ENCODE measurements at regions not wholly inside any gene's neighbourhood (a gene's known extent, or its start where the extent isn't known, plus 50 kb on each side); places are given as distances from the start of the nearest gene placed in this dataset.
"Not testable (repeated sequence)": the region's sequence is repeated elsewhere in the genome, so short reads cannot be mapped to it uniquely, and the experiment has no call there.

DNA sequence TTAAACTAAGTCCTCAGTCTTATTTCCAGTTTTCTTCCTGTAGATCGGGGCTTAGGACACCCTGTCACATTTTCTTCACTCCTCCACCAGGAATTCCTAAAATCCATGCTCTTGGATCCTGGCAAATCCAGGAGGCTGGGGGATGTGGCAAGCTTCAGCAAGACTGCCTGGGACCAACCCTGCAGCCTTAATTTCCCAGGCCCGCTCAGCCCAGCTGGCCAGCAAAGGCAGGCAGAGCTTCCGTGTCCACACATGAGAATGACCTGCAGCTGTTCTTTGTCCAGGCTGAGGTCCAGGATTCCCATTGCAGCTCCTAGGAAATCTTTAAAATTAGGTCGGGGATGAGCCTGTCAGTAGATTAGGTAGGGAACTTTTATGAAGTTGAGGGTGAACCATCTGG lies 146.7 kb downstream of the OR4F15 start:
- CTCF ChIA-PET (ENCODE audit: low intra/inter-chr PET ratio, low total read pairs); BruUV-seq (replicated peaks); H2AFZ ChIP-seq (ENCODE audit: low read length); H3K4me3 ChIP-seq (replicated peaks in 1 of 3; ENCODE audit: insufficient read depth in 1 of 3, low read depth in 2 of 3, low read length in 3 of 3); H3K27ac ChIP-seq (ENCODE audit: extremely low read length, insufficient read depth, low read length); ATAC-seq; H3K9me3 ChIP-seq (ENCODE audit: low read length); POLR2A ChIA-PET; in situ Hi-C loops (cut with HindIII; ENCODE audit: extremely low pct_ligation_motif_present, low pct_unique_long_range_greater_than_20kb); H3K36me3 ChIP-seq (replicated peaks in 1 of 2; ENCODE audit: control insufficient read depth in 1 of 2, insufficient read depth in 2 of 2, low read length in 2 of 2); H4K20me1 ChIP-seq (ENCODE audit: insufficient read depth, low read length); H3K4me2 ChIP-seq (ENCODE audit: low read depth, low read length); FAIRE-seq; H3K9ac ChIP-seq (ENCODE audit: insufficient read depth, low read depth, low read length); H3K79me2 ChIP-seq (ENCODE audit: insufficient read depth, low read length); intact Hi-C loops (cut with micrococcal nuclease; ENCODE audit: unreplicated experiment); DNase-seq (ENCODE audit: low spot score); H3K4me1 ChIP-seq (ENCODE audit: insufficient read depth, low read length); H3K27me3 ChIP-seq (ENCODE audit: control insufficient read depth in 1 of 2, insufficient read depth in 2 of 2, low read length in 2 of 2): not testable (repeated sequence)
- 12% methylated on average over 3 of the region's 4 CpGs for WGBS (ENCODE audit: low lambda C conversion rate)

DNA sequence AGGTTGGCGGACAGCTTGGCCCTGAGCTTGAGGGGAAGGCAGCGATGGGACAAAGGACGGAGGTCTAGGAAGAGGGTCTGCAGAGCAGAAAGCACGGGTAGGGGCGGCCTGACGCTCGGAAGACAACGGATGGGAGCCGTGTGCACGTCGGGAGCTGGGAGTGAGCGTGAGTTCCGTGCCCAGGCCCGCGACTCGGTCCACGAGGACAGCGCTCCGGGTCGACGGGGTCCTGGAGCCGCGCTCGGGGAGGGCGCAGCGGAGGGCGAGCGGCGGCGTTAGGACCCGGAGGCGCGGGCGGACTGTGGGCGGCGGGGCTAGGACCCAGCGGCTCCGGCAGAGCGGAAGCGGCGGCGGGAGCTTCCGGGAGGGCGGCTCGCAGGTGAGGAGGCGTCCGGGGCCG lies 149.3 kb downstream of the OR4F15 start:
- intact Hi-C loops (cut with micrococcal nuclease; ENCODE audit: unreplicated experiment); H3K4me2 ChIP-seq (ENCODE audit: low read depth, low read length); H3K9me3 ChIP-seq (ENCODE audit: low read length); BruUV-seq (replicated peaks); POLR2A ChIA-PET; H3K79me2 ChIP-seq (ENCODE audit: insufficient read depth, low read length); H3K4me1 ChIP-seq (ENCODE audit: insufficient read depth, low read length); H3K4me3 ChIP-seq (replicated peaks in 1 of 3; ENCODE audit: insufficient read depth in 1 of 3, low read depth in 2 of 3, low read length in 3 of 3); H3K27me3 ChIP-seq (ENCODE audit: control insufficient read depth in 1 of 2, insufficient read depth in 2 of 2, low read length in 2 of 2); H3K27ac ChIP-seq (ENCODE audit: extremely low read length, insufficient read depth, low read length); DNase-seq (ENCODE audit: low spot score); CTCF ChIA-PET (ENCODE audit: low intra/inter-chr PET ratio, low total read pairs); H3K36me3 ChIP-seq (replicated peaks in 1 of 2; ENCODE audit: control insufficient read depth in 1 of 2, insufficient read depth in 2 of 2, low read length in 2 of 2); FAIRE-seq; H2AFZ ChIP-seq (ENCODE audit: low read length); in situ Hi-C loops (cut with HindIII; ENCODE audit: extremely low pct_ligation_motif_present, low pct_unique_long_range_greater_than_20kb); H3K9ac ChIP-seq (ENCODE audit: insufficient read depth, low read depth, low read length); ATAC-seq; H4K20me1 ChIP-seq (ENCODE audit: insufficient read depth, low read length): not testable (repeated sequence)
- WGBS (ENCODE audit: low lambda C conversion rate) = no CpG with 5 or more reads among the region's 48 CpGs

DNA sequence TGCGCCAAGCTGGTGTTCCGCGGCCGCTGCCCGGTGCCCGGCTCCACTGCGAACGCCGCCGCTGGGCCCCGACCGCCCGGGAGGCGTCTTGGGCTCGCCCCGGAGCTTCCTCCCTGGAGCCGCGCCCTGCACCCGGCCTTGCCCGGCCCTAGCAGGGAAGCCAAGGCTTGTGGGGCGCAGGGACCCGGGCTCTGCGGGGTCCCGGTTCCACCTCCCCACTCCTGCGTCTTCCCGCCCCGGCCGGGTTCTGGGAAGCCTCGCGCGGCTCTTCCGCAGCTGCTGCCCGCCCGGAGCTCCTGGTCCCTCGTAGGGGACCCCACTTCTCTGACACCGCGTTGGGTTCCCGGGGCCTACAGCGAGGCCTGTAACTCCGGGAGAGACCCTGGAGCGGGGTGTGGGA lies 149.8 kb downstream of the OR4F15 start:
- WGBS (ENCODE audit: low lambda C conversion rate) = no CpG with 5 or more reads among the region's 41 CpGs
- in situ Hi-C loops (cut with HindIII; ENCODE audit: extremely low pct_ligation_motif_present, low pct_unique_long_range_greater_than_20kb) = not testable (repeated sequence)

DNA sequence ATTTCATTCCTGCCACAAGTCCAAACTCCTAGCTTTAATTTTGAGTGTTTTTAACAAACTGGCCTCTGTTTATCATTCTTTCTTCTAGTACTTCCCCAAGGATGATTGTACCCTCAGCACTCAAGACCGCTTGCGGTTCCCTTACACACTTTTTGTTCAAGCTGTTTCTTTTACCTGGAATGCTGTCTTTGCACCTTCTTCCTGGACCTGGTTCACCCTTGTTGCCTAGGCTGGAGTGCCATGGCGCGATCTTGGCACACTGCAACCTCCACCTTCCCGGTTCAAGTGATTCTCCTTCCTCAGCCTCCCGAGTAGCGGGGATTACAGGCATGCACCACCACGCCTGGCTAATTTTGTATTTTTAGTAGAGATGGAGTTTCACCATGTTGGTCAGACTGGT lies 151.7 kb downstream of the OR4F15 start:
- CTCF ChIA-PET (ENCODE audit: low intra/inter-chr PET ratio, low total read pairs); H3K4me2 ChIP-seq (ENCODE audit: low read depth, low read length); BruUV-seq (replicated peaks); DNase-seq (ENCODE audit: low spot score); H3K27me3 ChIP-seq (ENCODE audit: control insufficient read depth in 1 of 2, insufficient read depth in 2 of 2, low read length in 2 of 2); intact Hi-C loops (cut with micrococcal nuclease; ENCODE audit: unreplicated experiment); H2AFZ ChIP-seq (ENCODE audit: low read length); in situ Hi-C loops (cut with HindIII; ENCODE audit: extremely low pct_ligation_motif_present, low pct_unique_long_range_greater_than_20kb); H3K9me3 ChIP-seq (ENCODE audit: low read length); FAIRE-seq; H4K20me1 ChIP-seq (ENCODE audit: insufficient read depth, low read length); H3K9ac ChIP-seq (ENCODE audit: insufficient read depth, low read depth, low read length); H3K4me3 ChIP-seq (replicated peaks in 1 of 3; ENCODE audit: insufficient read depth in 1 of 3, low read depth in 2 of 3, low read length in 3 of 3); H3K79me2 ChIP-seq (ENCODE audit: insufficient read depth, low read length); H3K36me3 ChIP-seq (replicated peaks in 1 of 2; ENCODE audit: control insufficient read depth in 1 of 2, insufficient read depth in 2 of 2, low read length in 2 of 2); POLR2A ChIA-PET; H3K4me1 ChIP-seq (ENCODE audit: insufficient read depth, low read length); H3K27ac ChIP-seq (ENCODE audit: extremely low read length, insufficient read depth, low read length); ATAC-seq: not testable (repeated sequence)
- WGBS (ENCODE audit: low lambda C conversion rate) = 97% methylated on average over 8 of the region's 8 CpGs

More for the DNA sequence above, 149.8 kb downstream of the OR4F15 start:
- FAIRE-seq; H3K27me3 ChIP-seq (ENCODE audit: control insufficient read depth in 1 of 2, insufficient read depth in 2 of 2, low read length in 2 of 2); H3K27ac ChIP-seq (ENCODE audit: extremely low read length, insufficient read depth, low read length); H3K9me3 ChIP-seq (ENCODE audit: low read length); H3K4me3 ChIP-seq (replicated peaks in 1 of 3; ENCODE audit: insufficient read depth in 1 of 3, low read depth in 2 of 3, low read length in 3 of 3); H3K9ac ChIP-seq (ENCODE audit: insufficient read depth, low read depth, low read length); intact Hi-C loops (cut with micrococcal nuclease; ENCODE audit: unreplicated experiment); H3K4me1 ChIP-seq (ENCODE audit: insufficient read depth, low read length); H2AFZ ChIP-seq (ENCODE audit: low read length); H3K36me3 ChIP-seq (replicated peaks in 1 of 2; ENCODE audit: control insufficient read depth in 1 of 2, insufficient read depth in 2 of 2, low read length in 2 of 2); H3K4me2 ChIP-seq (ENCODE audit: low read depth, low read length); BruUV-seq (replicated peaks); ATAC-seq; H4K20me1 ChIP-seq (ENCODE audit: insufficient read depth, low read length); H3K79me2 ChIP-seq (ENCODE audit: insufficient read depth, low read length); POLR2A ChIA-PET; DNase-seq (ENCODE audit: low spot score); CTCF ChIA-PET (ENCODE audit: low intra/inter-chr PET ratio, low total read pairs): not testable (repeated sequence)

DNA sequence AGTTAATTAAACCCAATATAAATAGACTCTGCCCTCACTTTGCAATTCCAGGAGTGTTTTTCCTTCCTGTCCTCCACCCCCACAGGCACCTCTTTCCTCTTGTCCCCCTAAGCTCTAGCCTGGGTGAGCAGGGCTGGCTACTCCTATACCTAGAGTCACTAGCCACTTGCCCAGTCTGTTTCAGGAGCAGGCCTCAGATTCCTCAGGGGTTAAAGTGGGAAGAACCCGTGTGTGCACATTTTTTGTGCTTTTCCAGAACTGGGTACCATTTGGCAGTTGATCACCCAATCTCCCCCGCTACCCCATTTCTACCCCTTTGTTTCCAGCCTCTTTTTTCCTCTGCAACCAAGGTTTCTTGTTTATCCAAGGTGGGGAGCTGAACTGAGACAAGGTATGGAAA lies 153.4 kb downstream of the OR4F15 start:
- H3K4me3 ChIP-seq (replicated peaks in 1 of 3; ENCODE audit: insufficient read depth in 1 of 3, low read depth in 2 of 3, low read length in 3 of 3); H2AFZ ChIP-seq (ENCODE audit: low read length); H3K4me2 ChIP-seq (ENCODE audit: low read depth, low read length); H3K27me3 ChIP-seq (ENCODE audit: control insufficient read depth in 1 of 2, insufficient read depth in 2 of 2, low read length in 2 of 2); H3K9ac ChIP-seq (ENCODE audit: insufficient read depth, low read depth, low read length); H3K79me2 ChIP-seq (ENCODE audit: insufficient read depth, low read length); H3K36me3 ChIP-seq (replicated peaks in 1 of 2; ENCODE audit: control insufficient read depth in 1 of 2, insufficient read depth in 2 of 2, low read length in 2 of 2); POLR2A ChIA-PET; FAIRE-seq; H4K20me1 ChIP-seq (ENCODE audit: insufficient read depth, low read length); H3K27ac ChIP-seq (ENCODE audit: extremely low read length, insufficient read depth, low read length); CTCF ChIA-PET (ENCODE audit: low intra/inter-chr PET ratio, low total read pairs); H3K4me1 ChIP-seq (ENCODE audit: insufficient read depth, low read length); intact Hi-C loops (cut with micrococcal nuclease; ENCODE audit: unreplicated experiment); DNase-seq (ENCODE audit: low spot score); in situ Hi-C loops (cut with HindIII; ENCODE audit: extremely low pct_ligation_motif_present, low pct_unique_long_range_greater_than_20kb); ATAC-seq; BruUV-seq (replicated peaks); H3K9me3 ChIP-seq (ENCODE audit: low read length): not testable (repeated sequence)
- WGBS (ENCODE audit: low lambda C conversion rate) = 96% methylated on average over 2 of the region's 2 CpGs

All from HepG2 (cell line).